ENCODE measurements at regions not wholly inside any gene's neighbourhood (a gene's known extent, or its start where the extent isn't known, plus 50 kb on each side); places are given as distances from the start of the nearest gene placed in this dataset.

DNA sequence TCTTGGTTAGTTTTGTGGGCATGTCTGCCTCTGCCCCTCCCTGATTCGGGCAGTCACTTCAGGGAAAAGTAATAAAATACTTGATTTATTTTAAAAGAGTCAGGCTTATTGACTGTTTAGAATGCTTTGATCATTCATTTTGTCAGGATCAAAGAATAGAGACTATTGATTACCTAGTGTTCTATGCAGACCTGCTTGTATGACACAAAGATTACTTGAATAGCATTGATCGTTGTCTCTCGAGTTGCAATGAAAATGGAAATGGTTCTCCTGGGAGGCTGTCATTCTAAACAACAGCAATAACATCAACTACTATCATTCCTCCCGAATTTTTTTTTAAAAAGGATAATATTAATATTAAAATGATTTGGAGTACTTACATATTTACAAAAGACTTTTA, 133.2 kb upstream of the DMAC1 start:
- intact Hi-C loops (cut with DNase I) = no loop called here
- Histone ChIP-seq H3K4me3 (no peak overlapping the region), H3K4me1 (peaks cover 0 to 6% (median 0%) of the 10 kb centered on the region in 4 donors), H3K27ac (replicated peaks in 1 of 4) (no peak overlapping the region), H3K9me3 (no peaks in the 10 kb centered on the region), H3K27me3 (no peaks in the 10 kb centered on the region), H3K36me3 (no peaks in the 10 kb centered on the region)
- TF ChIP-seq CTCF (IDR thresholded peaks at IDR 0.05) = no peak
- no peak for TF ChIP-seq POLR2A (IDR thresholded peaks at IDR 0.05; ENCODE audit: low read depth)
- no peak for TF ChIP-seq POLR2AphosphoS5 (IDR thresholded peaks at IDR 0.05)
- no peak for TF ChIP-seq EP300 (IDR thresholded peaks at IDR 0.05)
- DNase-seq (ENCODE audit: extremely low spot score) = no peak
- WGBS = 87% methylated on average over 4 of the region's 4 CpGs

GRCh38 chr9:7930613-7931012, 131.0 kb upstream of the DMAC1 start:
- H3K27me3 ChIP-seq = no peaks in the 10 kb centered on the region
- 72% methylated on average over 2 of the region's 2 CpGs for WGBS
- H3K27ac ChIP-seq (replicated peaks in 1 of 4) = no peak overlapping the region
- no peak overlapping the region for H3K4me3 ChIP-seq
- no peak for DNase-seq (ENCODE audit: extremely low spot score)
- H3K36me3 ChIP-seq = no peaks in the 10 kb centered on the region
- intact Hi-C loops (cut with DNase I) = no loop called here
- H3K9me3 ChIP-seq = no peaks in the 10 kb centered on the region
- TF ChIP-seq CTCF (IDR thresholded peaks at IDR 0.05) (no peak), POLR2AphosphoS5 (IDR thresholded peaks at IDR 0.05) (no peak), EP300 (IDR thresholded peaks at IDR 0.05) (no peak)
- no peaks in the 10 kb centered on the region for H3K4me1 ChIP-seq

- no peak overlapping the region for H3K27ac ChIP-seq (replicated peaks in 1 of 4)
- 79% methylated on average over 6 of the region's 6 CpGs for WGBS
- TF ChIP-seq POLR2AphosphoS5 (IDR thresholded peaks at IDR 0.05) (no peak), POLR2A (IDR thresholded peaks at IDR 0.05; ENCODE audit: low read depth) (no peak), CTCF (IDR thresholded peaks at IDR 0.05) (no peak), EP300 (IDR thresholded peaks at IDR 0.05) (no peak)
- no peaks in the 10 kb centered on the region for H3K27me3 ChIP-seq
- H3K36me3 ChIP-seq = no peaks in the 10 kb centered on the region
- H3K4me3 ChIP-seq = no peak overlapping the region
- H3K4me1 ChIP-seq = no peaks in the 10 kb centered on the region
- no peaks in the 10 kb centered on the region for H3K9me3 ChIP-seq
- peak; percentile 19 for DNase-seq (ENCODE audit: extremely low spot score)
- intact Hi-C loops (cut with DNase I) = no loop called here
These were observed 122.1 kb upstream of the DMAC1 start for GRCh38 chr9:7921545-7922197.

DNA sequence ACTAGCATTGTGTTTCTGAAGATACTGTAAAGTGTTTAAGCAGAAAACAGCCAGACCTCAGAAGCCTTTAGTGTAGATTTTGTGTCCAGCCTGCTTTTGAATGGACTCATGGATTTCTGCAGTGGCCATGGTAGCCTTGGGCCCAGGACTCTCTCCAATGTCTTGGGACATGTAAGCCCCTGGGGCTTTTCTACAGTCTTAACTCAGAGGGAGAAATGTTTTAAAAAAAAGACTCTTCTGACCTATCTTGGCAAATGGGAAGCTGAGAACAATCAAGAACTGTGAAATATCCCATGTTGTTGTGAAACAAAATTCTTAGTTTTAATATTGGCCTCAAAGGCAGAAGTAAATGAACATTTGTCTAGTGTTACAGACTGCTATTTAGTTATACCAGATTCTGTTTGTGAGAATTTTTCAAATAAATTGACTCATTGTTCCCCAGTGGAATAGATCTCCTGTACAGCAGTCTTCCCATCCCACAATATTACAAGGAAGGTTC, 112.5 kb upstream of the DMAC1 start:
- no peak for DNase-seq (ENCODE audit: extremely low spot score)
- H3K36me3 ChIP-seq = no peaks in the 10 kb centered on the region
- no peaks in the 10 kb centered on the region for H3K4me1 ChIP-seq
- TF ChIP-seq EP300 (IDR thresholded peaks at IDR 0.05) (no peak), POLR2AphosphoS5 (IDR thresholded peaks at IDR 0.05) (no peak), CTCF (IDR thresholded peaks at IDR 0.05) (no peak), POLR2A (IDR thresholded peaks at IDR 0.05; ENCODE audit: low read depth) (no peak)
- H3K27me3 ChIP-seq = no peaks in the 10 kb centered on the region
- intact Hi-C loops (cut with DNase I) = no loop called here
- H3K27ac ChIP-seq (replicated peaks in 1 of 4) = no peak overlapping the region
- no peaks in the 10 kb centered on the region for H3K9me3 ChIP-seq
- no peak overlapping the region for H3K4me3 ChIP-seq
